Kidney glomerular epithelial cell (primary cell): ENCODE measurements at regions not wholly inside any gene's neighbourhood (a gene's known extent, or its start where the extent isn't known, plus 50 kb on each side); places are given as distances from the start of the nearest gene placed in this dataset.

ENCODE experiments used
- DNase-seq: peaks from one replicate; lab custom pipeline; 2025; lab: John Stamatoyannopoulos, UW

GRCh38 chr7:27364344-27364758 lies 121.7 kb downstream of the EVX1 start:
- no peak for DNase-seq

GRCh38 chr7:27367179-27367932 lies 124.8 kb downstream of the EVX1 start:
- DNase-seq, result no peak

GRCh38 chr7:27367933-27368549 lies 125.4 kb downstream of the EVX1 start:
- DNase-seq, result no peak

- DNase-seq, result no peak
These were observed 132.6 kb downstream of the EVX1 start for GRCh38 chr7:27374958-27375841.

- DNase-seq, result no peak
These were observed 133.4 kb downstream of the EVX1 start for GRCh38 chr7:27375958-27376357.

GRCh38 chr7:27377988-27378387 lies 135.4 kb downstream of the EVX1 start:
- DNase-seq, result no peak

GRCh38 chr7:27382307-27382706 lies 139.7 kb downstream of the EVX1 start:
- no peak for DNase-seq

- no peak for DNase-seq
These were observed 144.0 kb downstream of the EVX1 start for GRCh38 chr7:27386581-27386980.

- DNase-seq, result no peak
These were observed 145.3 kb downstream of the EVX1 start for GRCh38 chr7:27387864-27388263.

GRCh38 chr7:27388561-27388960 lies 146.0 kb downstream of the EVX1 start:
- DNase-seq, result no peak

GRCh38 chr7:27389496-27389895 lies 146.9 kb downstream of the EVX1 start:
- no peak for DNase-seq

- DNase-seq, result no peak
These were observed 149.9 kb downstream of the EVX1 start for GRCh38 chr7:27392477-27392876.

- no peak for DNase-seq
These were observed 152.3 kb downstream of the EVX1 start for GRCh38 chr7:27394871-27395270.

- no peak for DNase-seq
These were observed 153.0 kb downstream of the EVX1 start for GRCh38 chr7:27395626-27396025.

- no peak for DNase-seq
These were observed 154.9 kb downstream of the EVX1 start for GRCh38 chr7:27397503-27397902.

GRCh38 chr7:27398851-27399250 lies 156.2 kb downstream of the EVX1 start:
- no peak for DNase-seq

- DNase-seq, result no peak
These were observed 157.4 kb downstream of the EVX1 start for GRCh38 chr7:27399791-27400567.

GRCh38 chr7:27405780-27406179 lies 163.2 kb downstream of the EVX1 start:
- DNase-seq, result no peak

GRCh38 chr7:27409311-27409710 lies 166.7 kb downstream of the EVX1 start:
- no peak for DNase-seq

- no peak for DNase-seq
These were observed 167.2 kb downstream of the EVX1 start for GRCh38 chr7:27409776-27410175.

GRCh38 chr7:27410812-27411544 lies 168.4 kb downstream of the EVX1 start:
- DNase-seq, result no peak
